ENCODE measurements at regions not wholly inside any gene's neighbourhood (a gene's known extent, or its start where the extent isn't known, plus 50 kb on each side); places are given as distances from the start of the nearest gene placed in this dataset.
A peak's percentile ranks its signal among the peaks of the same experiment; 100 is the strongest.

GRCh38 chr2:215843579-215843978, 169.8 kb downstream of the MREG start:
- Histone ChIP-seq H3K9me3 (ENCODE audit: low read depth, low read length) (no peaks in the 10 kb centered on the region), H3K27me3 (ENCODE audit: insufficient read depth, low read length) (no peaks in the 10 kb centered on the region), H3K4me3 (ENCODE audit: insufficient read depth, low read length) (no peak overlapping the region), H3K4me2 (ENCODE audit: insufficient read depth, low read length) (peak overlapping the region; percentile 19), H3K27ac (ENCODE audit: low read depth, low read length) (peak overlapping the region; percentile 67), H3K4me1 (ENCODE audit: insufficient read depth, low read length) (peaks cover 16% of the 10 kb centered on the region), H3K36me3 (ENCODE audit: insufficient read depth, low read length) (no peaks in the 10 kb centered on the region), H2AFZ (ENCODE audit: low read length) (no peak overlapping the region), H4K20me1 (ENCODE audit: insufficient read depth, low read length) (no peaks in the 10 kb centered on the region), H3K79me2 (ENCODE audit: insufficient read depth, low read length) (no peaks in the 10 kb centered on the region)
- peak; percentile 91 for DNase-seq (ENCODE audit: insufficient read length, low spot score, missing footprints)
- no peak for TF ChIP-seq CTCF (IDR thresholded peaks at IDR 0.05; ENCODE audit: extremely low read depth, low read depth, low read length)

GRCh38 chr2:215841175-215841816, 172.1 kb downstream of the MREG start:
- no peak for DNase-seq (ENCODE audit: insufficient read length, low spot score, missing footprints)
- Histone ChIP-seq H3K4me2 (ENCODE audit: insufficient read depth, low read length) (no peak overlapping the region), H3K9me3 (ENCODE audit: low read depth, low read length) (no peaks in the 10 kb centered on the region), H2AFZ (ENCODE audit: low read length) (peak overlapping the region; percentile 25), H3K27ac (ENCODE audit: low read depth, low read length) (no peak overlapping the region), H3K4me3 (ENCODE audit: insufficient read depth, low read length) (no peak overlapping the region), H4K20me1 (ENCODE audit: insufficient read depth, low read length) (no peaks in the 10 kb centered on the region), H3K36me3 (ENCODE audit: insufficient read depth, low read length) (no peaks in the 10 kb centered on the region), H3K27me3 (ENCODE audit: insufficient read depth, low read length) (no peaks in the 10 kb centered on the region), H3K4me1 (ENCODE audit: insufficient read depth, low read length) (peaks cover 14% of the 10 kb centered on the region), H3K79me2 (ENCODE audit: insufficient read depth, low read length) (no peaks in the 10 kb centered on the region)
- TF ChIP-seq CTCF (IDR thresholded peaks at IDR 0.05; ENCODE audit: extremely low read depth, low read depth, low read length): no peak

DNA sequence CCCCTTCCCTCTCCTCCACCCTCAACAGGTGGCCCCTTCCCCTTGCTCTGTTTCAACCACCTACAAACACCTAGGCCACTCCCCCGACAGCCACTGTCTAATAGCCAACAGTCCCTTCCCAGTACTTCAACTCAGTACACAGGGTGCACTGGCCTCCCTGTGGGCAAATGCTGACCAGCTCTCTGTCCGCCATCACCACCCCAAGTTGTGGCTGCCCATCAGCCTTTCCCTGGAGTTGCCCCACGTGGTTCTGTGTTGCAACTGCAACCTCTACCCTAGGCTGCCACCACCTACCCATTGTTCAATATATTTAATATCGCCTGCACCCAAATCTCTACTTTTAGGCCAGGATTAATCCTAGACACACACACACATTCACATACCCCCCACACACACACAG, 173.5 kb downstream of the MREG start:
- Histone ChIP-seq H3K36me3 (ENCODE audit: insufficient read depth, low read length) (no peaks in the 10 kb centered on the region), H3K4me2 (ENCODE audit: insufficient read depth, low read length) (no peak overlapping the region), H2AFZ (ENCODE audit: low read length) (no peak overlapping the region), H3K27me3 (ENCODE audit: insufficient read depth, low read length) (no peaks in the 10 kb centered on the region), H3K9me3 (ENCODE audit: low read depth, low read length) (no peaks in the 10 kb centered on the region), H4K20me1 (ENCODE audit: insufficient read depth, low read length) (no peaks in the 10 kb centered on the region), H3K4me1 (ENCODE audit: insufficient read depth, low read length) (peaks cover 14% of the 10 kb centered on the region), H3K79me2 (ENCODE audit: insufficient read depth, low read length) (no peaks in the 10 kb centered on the region), H3K27ac (ENCODE audit: low read depth, low read length) (no peak overlapping the region), H3K4me3 (ENCODE audit: insufficient read depth, low read length) (no peak overlapping the region)
- no peak for DNase-seq (ENCODE audit: insufficient read length, low spot score, missing footprints)
- no peak for TF ChIP-seq CTCF (IDR thresholded peaks at IDR 0.05; ENCODE audit: extremely low read depth, low read depth, low read length)

DNA sequence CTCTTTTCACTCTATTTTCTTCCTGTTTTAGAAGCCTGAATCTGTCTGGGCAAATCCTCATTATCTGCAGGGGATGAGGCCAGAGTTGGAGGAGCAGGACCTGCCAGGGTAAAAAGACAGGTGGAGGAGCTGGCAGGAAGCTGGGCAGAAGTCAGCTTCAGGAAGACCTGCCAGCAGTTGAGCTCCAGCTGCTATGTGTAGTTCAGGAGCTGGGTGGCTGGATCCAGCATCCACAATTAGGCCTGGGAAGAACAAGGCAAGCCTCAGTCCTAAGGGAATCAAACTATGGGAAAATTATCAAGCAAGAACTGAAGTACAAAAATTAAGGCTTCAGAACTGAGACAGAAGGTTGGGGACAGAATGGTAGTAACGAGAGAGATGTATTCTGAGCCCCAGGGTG, 174.0 kb downstream of the MREG start:
- no peaks in the 10 kb centered on the region for H3K27me3 ChIP-seq (ENCODE audit: insufficient read depth, low read length)
- peaks cover 14% of the 10 kb centered on the region for H3K4me1 ChIP-seq (ENCODE audit: insufficient read depth, low read length)
- no peak overlapping the region for H2AFZ ChIP-seq (ENCODE audit: low read length)
- no peaks in the 10 kb centered on the region for H4K20me1 ChIP-seq (ENCODE audit: insufficient read depth, low read length)
- no peak for DNase-seq (ENCODE audit: insufficient read length, low spot score, missing footprints)
- H3K36me3 ChIP-seq (ENCODE audit: insufficient read depth, low read length): no peaks in the 10 kb centered on the region
- H3K4me2 ChIP-seq (ENCODE audit: insufficient read depth, low read length): no peak overlapping the region
- H3K9me3 ChIP-seq (ENCODE audit: low read depth, low read length): no peaks in the 10 kb centered on the region
- TF ChIP-seq CTCF (IDR thresholded peaks at IDR 0.05; ENCODE audit: extremely low read depth, low read depth, low read length): no peak
- no peaks in the 10 kb centered on the region for H3K79me2 ChIP-seq (ENCODE audit: insufficient read depth, low read length)
- no peak overlapping the region for H3K27ac ChIP-seq (ENCODE audit: low read depth, low read length)
- H3K4me3 ChIP-seq (ENCODE audit: insufficient read depth, low read length): no peak overlapping the region

All from osteoblast (primary cell).